Loucy (cell line): ENCODE measurements at regions not wholly inside any gene's neighbourhood (a gene's known extent, or its start where the extent isn't known, plus 50 kb on each side); places are given as distances from the start of the nearest gene placed in this dataset.
"Not testable (repeated sequence)": the region's sequence is repeated elsewhere in the genome, so short reads cannot be mapped to it uniquely, and the experiment has no call there.

Experiments
- H2AFZ ChIP-seq: fragments of 200-600 bp; sonication (generic); 2 replicates; pipeline ENCODE4 v1.6.0; 2016; ENCODE audit warnings: antibody characterized with exemption, mild to moderate bottlenecking, low read length, moderate library complexity
- H3F3A ChIP-seq: fragments of 200-600 bp; 2 replicates; pipeline ENCODE4 v1.6.0; 2016; ENCODE audit warnings: antibody characterized with exemption, low read depth, mild to moderate bottlenecking
- H3K27me3 ChIP-seq: fragments of 200-600 bp; sonication (generic); 2 replicates; pipeline ENCODE4 v1.6.1; 2014; ENCODE audit warnings: low read length, mild to moderate bottlenecking; ENCODE audit not compliant: insufficient read depth, poor library complexity, severe bottlenecking
- H3K36me3 ChIP-seq: fragments of 200-600 bp; sonication (generic); 2 replicates; pipeline ENCODE4 v1.6.1; 2016; ENCODE audit warnings: low read length; ENCODE audit not compliant: insufficient read depth
- H3K4me1 ChIP-seq: fragments of 200-600 bp; sonication (generic); 2 replicates; pipeline ENCODE4 v1.5.1; 2014; ENCODE audit warnings: low read length, mild to moderate bottlenecking; ENCODE audit not compliant: insufficient read depth, poor library complexity, severe bottlenecking
- H3K4me2 ChIP-seq: fragments of 200-600 bp; sonication (generic); 2 replicates; pipeline ENCODE4 v1.6.0; 2014; ENCODE audit warnings: antibody characterized with exemption, low read length, low read depth, mild to moderate bottlenecking; ENCODE audit not compliant: poor library complexity, severe bottlenecking
- H3K4me3 ChIP-seq: fragments of 200-600 bp; sonication (generic); 2 replicates; pipeline ENCODE4 v1.5.1; 2014; ENCODE audit warnings: low read length, mild to moderate bottlenecking, mixed read lengths; ENCODE audit not compliant: poor library complexity, severe bottlenecking
- H3K79me2 ChIP-seq: fragments of 200-600 bp; sonication (generic); 2 replicates; pipeline ENCODE4 v1.6.1; 2014; ENCODE audit warnings: low read length; ENCODE audit not compliant: insufficient read depth
- H3K9ac ChIP-seq: fragments of 200-600 bp; sonication (generic); 2 replicates; pipeline ENCODE4 v1.6.0; 2014; ENCODE audit warnings: mild to moderate bottlenecking, low read depth, low read length, moderate library complexity; ENCODE audit not compliant: poor library complexity, severe bottlenecking
- H3K9me2 ChIP-seq: fragments of 200-600 bp; sonication (generic); replicated peaks from 2 replicates; pipeline ENCODE4 v1.6.1; 2016; ENCODE audit warnings: low read depth, low read length, mixed read lengths
- H3K9me3 ChIP-seq: fragments of 200-600 bp; sonication (generic); 2 replicates; pipeline ENCODE4 v1.6.1; 2014; ENCODE audit warnings: mild to moderate bottlenecking, antibody characterized with exemption, low read length, low read depth; ENCODE audit not compliant: insufficient read depth
- H4K20me1 ChIP-seq: fragments of 200-600 bp; sonication (generic); 2 replicates; pipeline ENCODE4 v1.6.0; 2014; ENCODE audit warnings: antibody characterized with exemption, low read length, mild to moderate bottlenecking; ENCODE audit not compliant: insufficient read depth, poor library complexity, severe bottlenecking
- EZH2phosphoT487 ChIP-seq: fragments of 200-600 bp; IDR thresholded peaks from 2 replicates; pipeline ENCODE4 v1.6.1; 2018; ENCODE audit warnings: antibody characterized with exemption, mild to moderate bottlenecking, moderate library complexity, borderline replicate concordance
- TF ChIP-seq, protein P1 (sequence below): fragments of 200-600 bp; sonication (generic); conservative IDR thresholded peaks from 2 replicates; pipeline ENCODE4 v1.5.1; 2014; ENCODE audit warnings: mild to moderate bottlenecking, antibody characterized with exemption, low read length

DNA sequence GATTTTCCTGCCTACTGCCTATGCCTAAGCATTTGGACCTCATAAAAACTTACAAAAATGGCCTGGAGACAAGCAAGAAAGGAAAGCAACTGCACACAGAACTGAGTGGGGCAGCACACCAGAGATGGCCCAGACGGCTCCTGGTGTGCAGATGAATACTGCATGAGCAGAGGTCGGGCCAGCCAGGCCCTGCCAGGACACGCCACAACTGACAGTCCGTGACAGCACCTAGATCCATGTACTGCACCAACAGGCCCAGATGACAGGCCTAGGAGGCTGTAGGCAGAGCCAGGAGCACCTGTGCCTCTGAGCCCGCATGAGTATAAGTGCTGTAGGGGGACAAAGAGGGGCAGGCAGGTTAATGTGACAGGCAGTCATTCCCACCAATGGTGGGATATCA is 160.2 kb downstream of the IGLL1 start:
- Histone ChIP-seq H3K4me1 (no peaks in the 10 kb centered on the region), H3K9me2 (no peaks in the 10 kb centered on the region), H3F3A (no peaks in the 10 kb centered on the region), H4K20me1 (no peaks in the 10 kb centered on the region), H3K4me2 (no peak overlapping the region), H2AFZ (no peak overlapping the region), H3K4me3 (no peak overlapping the region), H3K36me3 (no peaks in the 10 kb centered on the region), H3K9me3 (no peaks in the 10 kb centered on the region), H3K27me3 (no peaks in the 10 kb centered on the region), H3K79me2 (no peaks in the 10 kb centered on the region), H3K9ac (no peak overlapping the region)
- TF ChIP-seq, protein P1, sequence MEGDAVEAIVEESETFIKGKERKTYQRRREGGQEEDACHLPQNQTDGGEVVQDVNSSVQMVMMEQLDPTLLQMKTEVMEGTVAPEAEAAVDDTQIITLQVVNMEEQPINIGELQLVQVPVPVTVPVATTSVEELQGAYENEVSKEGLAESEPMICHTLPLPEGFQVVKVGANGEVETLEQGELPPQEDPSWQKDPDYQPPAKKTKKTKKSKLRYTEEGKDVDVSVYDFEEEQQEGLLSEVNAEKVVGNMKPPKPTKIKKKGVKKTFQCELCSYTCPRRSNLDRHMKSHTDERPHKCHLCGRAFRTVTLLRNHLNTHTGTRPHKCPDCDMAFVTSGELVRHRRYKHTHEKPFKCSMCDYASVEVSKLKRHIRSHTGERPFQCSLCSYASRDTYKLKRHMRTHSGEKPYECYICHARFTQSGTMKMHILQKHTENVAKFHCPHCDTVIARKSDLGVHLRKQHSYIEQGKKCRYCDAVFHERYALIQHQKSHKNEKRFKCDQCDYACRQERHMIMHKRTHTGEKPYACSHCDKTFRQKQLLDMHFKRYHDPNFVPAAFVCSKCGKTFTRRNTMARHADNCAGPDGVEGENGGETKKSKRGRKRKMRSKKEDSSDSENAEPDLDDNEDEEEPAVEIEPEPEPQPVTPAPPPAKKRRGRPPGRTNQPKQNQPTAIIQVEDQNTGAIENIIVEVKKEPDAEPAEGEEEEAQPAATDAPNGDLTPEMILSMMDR: no peak
- TF ChIP-seq EZH2phosphoT487: no peak

DNA sequence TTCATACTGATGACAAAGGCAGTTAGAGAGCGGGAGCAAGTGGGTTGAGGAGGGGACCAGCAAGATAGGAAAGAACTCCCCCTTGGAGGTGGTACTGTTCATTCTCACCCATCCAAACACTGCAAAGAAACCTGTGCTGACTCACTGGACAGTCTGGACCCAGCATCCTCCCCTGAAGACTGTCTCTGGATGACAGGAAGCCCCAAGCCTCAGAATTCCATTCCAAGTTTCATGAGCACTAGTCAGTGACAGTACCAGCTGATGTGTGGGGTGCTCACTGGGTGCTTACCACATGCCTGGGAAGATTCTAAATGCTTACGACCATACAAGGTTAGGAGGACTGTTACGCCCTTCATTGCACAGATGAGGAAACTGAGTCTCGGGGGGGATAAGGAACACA is 160.9 kb downstream of the IGLL1 start:
- H3F3A ChIP-seq: no peaks in the 10 kb centered on the region
- no peaks in the 10 kb centered on the region for H3K27me3 ChIP-seq
- H3K9me3 ChIP-seq: no peaks in the 10 kb centered on the region
- H3K4me3 ChIP-seq: no peak overlapping the region
- no peaks in the 10 kb centered on the region for H3K9me2 ChIP-seq
- no peaks in the 10 kb centered on the region for H3K4me1 ChIP-seq
- no peaks in the 10 kb centered on the region for H3K36me3 ChIP-seq
- no peak overlapping the region for H3K9ac ChIP-seq
- no peaks in the 10 kb centered on the region for H3K79me2 ChIP-seq
- H2AFZ ChIP-seq: no peak overlapping the region
- no peaks in the 10 kb centered on the region for H4K20me1 ChIP-seq
- no peak overlapping the region for H3K4me2 ChIP-seq
- TF ChIP-seq, protein P1: no peak

DNA sequence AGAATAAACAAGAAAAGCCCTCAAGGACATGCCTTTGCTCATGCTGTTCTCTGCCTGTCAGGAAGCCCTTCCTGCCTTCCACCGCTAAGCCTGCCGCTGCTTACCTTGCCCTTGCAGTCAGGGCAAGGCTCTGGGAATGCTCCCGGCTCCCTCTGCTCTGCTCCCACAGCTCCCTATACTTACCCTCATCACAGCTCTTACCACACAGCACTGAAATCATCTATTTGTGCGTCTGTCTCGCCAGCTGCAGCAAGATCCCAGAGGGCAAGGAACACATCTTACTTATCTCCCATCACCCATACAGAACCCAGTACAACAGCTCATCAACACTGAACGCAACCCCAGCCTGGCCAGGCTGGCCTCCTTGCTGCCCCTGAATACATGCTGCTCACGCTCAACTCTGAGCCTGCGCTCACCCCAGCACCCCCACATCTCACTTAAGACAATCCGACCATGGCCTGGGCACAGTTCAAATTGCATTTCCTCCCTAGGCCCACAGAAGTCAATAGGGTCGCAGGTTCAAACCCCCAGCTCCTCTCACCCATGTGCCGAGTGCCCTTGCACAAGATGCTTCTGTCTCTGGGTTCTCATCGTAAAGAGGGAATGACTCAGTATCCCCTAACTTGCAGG is 161.8 kb downstream of the IGLL1 start:
- no peaks in the 10 kb centered on the region for H3K9me2 ChIP-seq
- no peak overlapping the region for H2AFZ ChIP-seq
- no peaks in the 10 kb centered on the region for H4K20me1 ChIP-seq
- no peaks in the 10 kb centered on the region for H3K4me1 ChIP-seq
- TF ChIP-seq EZH2phosphoT487: no peak
- TF ChIP-seq, protein P1: no peak
- H3K27me3 ChIP-seq: no peaks in the 10 kb centered on the region
- H3K9me3 ChIP-seq: no peaks in the 10 kb centered on the region
- H3F3A ChIP-seq: no peaks in the 10 kb centered on the region
- no peaks in the 10 kb centered on the region for H3K79me2 ChIP-seq
- H3K4me2 ChIP-seq: no peak overlapping the region
- no peaks in the 10 kb centered on the region for H3K36me3 ChIP-seq
- no peak overlapping the region for H3K9ac ChIP-seq
- no peak overlapping the region for H3K4me3 ChIP-seq

DNA sequence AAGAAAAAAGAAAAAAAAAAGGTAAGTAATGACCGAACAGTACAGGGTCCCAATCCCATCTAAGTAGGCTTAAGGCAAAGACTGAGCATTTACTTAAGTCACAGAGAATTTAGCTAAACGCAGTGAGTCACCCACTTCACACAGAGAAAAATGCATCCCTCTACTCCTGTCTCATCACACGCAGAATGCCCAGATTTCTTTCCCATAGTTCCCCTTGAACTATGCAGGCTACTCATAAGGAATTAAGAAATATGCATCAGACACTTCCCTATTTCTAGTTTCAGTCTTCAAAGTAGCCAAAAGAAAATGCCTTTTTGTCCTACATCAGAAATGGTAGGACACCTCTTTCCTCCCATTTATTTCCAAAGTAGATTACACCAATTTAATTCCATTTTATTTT is 162.8 kb downstream of the IGLL1 start:
- H3K4me1 ChIP-seq, H3K4me2 ChIP-seq, H3K36me3 ChIP-seq, H3K9ac ChIP-seq, H3K27me3 ChIP-seq, H3K4me3 ChIP-seq, H2AFZ ChIP-seq, H3K9me2 ChIP-seq, H3F3A ChIP-seq, H4K20me1 ChIP-seq, H3K79me2 ChIP-seq, H3K9me3 ChIP-seq: not testable (repeated sequence)

DNA sequence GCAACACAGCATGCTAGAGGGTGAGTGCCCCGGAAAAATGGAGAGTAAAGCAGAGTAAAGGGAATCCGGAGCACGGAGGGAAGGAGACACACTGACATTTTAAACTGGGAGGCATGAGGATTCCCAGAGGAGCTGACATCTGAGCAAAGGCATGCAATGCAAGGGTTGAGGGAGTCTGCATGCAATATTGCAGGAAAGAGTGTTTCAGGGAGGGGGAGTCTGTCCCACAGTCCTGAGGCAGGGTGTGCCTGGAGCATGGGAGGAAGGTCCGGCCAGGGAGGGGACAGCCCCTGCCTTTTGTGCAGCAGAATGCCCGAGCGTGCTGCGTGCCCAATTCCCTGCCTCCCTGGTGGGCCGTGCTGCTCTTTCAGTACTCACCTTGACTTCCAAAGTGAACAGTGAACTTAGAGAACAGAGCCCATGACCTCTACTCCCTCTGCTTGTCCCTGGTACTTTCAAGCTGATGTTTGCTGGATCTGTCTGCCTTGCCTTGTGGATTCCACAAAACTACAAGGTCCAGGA is 163.9 kb downstream of the IGLL1 start:
- H3F3A ChIP-seq, H3K4me3 ChIP-seq, H4K20me1 ChIP-seq, H3K36me3 ChIP-seq, H3K4me1 ChIP-seq, H3K9me2 ChIP-seq, H3K79me2 ChIP-seq, H2AFZ ChIP-seq, H3K9ac ChIP-seq, H3K27me3 ChIP-seq, H3K4me2 ChIP-seq, H3K9me3 ChIP-seq: not testable (repeated sequence)
